ENCODE measurements at regions not wholly inside any gene's neighbourhood (a gene's known extent, or its start where the extent isn't known, plus 50 kb on each side); places are given as distances from the start of the nearest gene placed in this dataset.

DNA sequence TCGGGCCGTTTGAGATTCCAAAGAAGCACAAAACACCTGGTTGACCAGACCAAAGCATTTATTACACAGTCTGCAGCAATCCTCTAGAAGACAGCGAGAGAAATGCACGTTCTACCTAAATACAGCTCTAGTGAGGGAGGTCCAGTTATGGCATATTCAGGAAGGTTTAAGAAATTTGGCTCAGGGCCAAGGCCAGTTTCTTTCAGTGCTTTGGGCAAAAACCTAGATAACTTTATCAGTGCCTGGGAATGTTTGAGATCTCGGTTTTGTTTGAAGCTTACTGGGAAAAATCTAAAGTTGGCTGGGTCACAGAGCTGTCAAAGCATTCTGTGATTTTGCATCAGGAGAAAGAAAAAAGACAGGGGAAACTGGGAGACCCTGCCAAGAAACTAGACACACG is 514.0 kb upstream of the TMPRSS15 start:
- no peak for DNase-seq (ENCODE audit: low spot score)
- TF ChIP-seq, protein P1, sequence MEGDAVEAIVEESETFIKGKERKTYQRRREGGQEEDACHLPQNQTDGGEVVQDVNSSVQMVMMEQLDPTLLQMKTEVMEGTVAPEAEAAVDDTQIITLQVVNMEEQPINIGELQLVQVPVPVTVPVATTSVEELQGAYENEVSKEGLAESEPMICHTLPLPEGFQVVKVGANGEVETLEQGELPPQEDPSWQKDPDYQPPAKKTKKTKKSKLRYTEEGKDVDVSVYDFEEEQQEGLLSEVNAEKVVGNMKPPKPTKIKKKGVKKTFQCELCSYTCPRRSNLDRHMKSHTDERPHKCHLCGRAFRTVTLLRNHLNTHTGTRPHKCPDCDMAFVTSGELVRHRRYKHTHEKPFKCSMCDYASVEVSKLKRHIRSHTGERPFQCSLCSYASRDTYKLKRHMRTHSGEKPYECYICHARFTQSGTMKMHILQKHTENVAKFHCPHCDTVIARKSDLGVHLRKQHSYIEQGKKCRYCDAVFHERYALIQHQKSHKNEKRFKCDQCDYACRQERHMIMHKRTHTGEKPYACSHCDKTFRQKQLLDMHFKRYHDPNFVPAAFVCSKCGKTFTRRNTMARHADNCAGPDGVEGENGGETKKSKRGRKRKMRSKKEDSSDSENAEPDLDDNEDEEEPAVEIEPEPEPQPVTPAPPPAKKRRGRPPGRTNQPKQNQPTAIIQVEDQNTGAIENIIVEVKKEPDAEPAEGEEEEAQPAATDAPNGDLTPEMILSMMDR (IDR thresholded peaks at IDR 0.05; ENCODE audit: borderline replicate concordance, control extremely low read depth, extremely low read depth, insufficient read depth, missing control alignments): no peak
- in situ Hi-C loops (cut with MboI; ENCODE audit: low sequenced_read_pairs, unreplicated experiment): no loop called here

DNA sequence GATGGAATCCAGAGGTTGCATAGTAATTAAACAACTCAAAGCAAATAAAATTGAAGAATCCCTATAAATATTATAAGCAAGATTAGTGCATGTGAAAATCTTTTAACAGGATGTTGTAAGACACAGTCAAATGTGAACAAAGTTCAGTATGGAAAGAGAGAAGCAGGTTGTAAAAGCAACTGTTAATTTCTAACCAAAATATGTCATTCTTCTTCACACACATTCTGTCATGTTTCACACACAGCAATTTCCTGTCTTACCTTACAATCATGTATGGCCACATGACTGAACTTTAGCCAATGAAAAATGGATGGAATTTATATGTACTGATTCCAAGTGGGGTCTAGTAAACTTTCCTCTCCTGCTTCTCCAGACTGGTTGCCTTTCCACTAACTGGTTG is 527.7 kb upstream of the TMPRSS15 start:
- in situ Hi-C loops (cut with MboI; ENCODE audit: low sequenced_read_pairs, unreplicated experiment): no loop called here
- no peak for DNase-seq (ENCODE audit: low spot score)
- TF ChIP-seq, protein P1 (IDR thresholded peaks at IDR 0.05; ENCODE audit: borderline replicate concordance, control extremely low read depth, extremely low read depth, insufficient read depth, missing control alignments): no peak

DNA sequence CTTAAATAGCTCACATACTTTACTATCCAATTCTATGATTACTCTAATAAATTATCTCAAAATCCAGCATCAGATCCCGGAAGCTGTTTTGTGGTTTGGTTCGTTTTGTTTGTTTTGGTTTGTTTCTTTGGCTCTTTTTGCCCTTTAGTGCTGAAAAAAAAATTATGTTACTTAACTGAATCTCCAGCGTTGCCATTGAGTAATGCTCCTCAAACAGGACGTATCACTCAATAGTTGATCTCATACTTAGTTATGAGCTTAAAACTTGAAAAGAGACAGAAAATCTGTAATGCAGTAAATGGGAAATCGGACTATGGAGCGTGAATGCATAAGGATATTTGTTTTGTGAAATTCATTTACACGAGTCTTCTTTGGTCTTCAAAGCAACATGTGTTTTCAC is 533.8 kb upstream of the TMPRSS15 start:
- no peak for DNase-seq (ENCODE audit: low spot score)
- TF ChIP-seq, protein P1 (IDR thresholded peaks at IDR 0.05; ENCODE audit: borderline replicate concordance, control extremely low read depth, extremely low read depth, insufficient read depth, missing control alignments): no peak
- in situ Hi-C loops (cut with MboI; ENCODE audit: low sequenced_read_pairs, unreplicated experiment): no loop called here

- in situ Hi-C loops (cut with MboI; ENCODE audit: low sequenced_read_pairs, unreplicated experiment): no loop called here
- DNase-seq (ENCODE audit: low spot score): no peak
- TF ChIP-seq, protein P1 (IDR thresholded peaks at IDR 0.05; ENCODE audit: borderline replicate concordance, control extremely low read depth, extremely low read depth, insufficient read depth, missing control alignments): no peak
Observed at GRCh38 chr21:18940791-18941190, 537.2 kb upstream of the TMPRSS15 start.

DNA sequence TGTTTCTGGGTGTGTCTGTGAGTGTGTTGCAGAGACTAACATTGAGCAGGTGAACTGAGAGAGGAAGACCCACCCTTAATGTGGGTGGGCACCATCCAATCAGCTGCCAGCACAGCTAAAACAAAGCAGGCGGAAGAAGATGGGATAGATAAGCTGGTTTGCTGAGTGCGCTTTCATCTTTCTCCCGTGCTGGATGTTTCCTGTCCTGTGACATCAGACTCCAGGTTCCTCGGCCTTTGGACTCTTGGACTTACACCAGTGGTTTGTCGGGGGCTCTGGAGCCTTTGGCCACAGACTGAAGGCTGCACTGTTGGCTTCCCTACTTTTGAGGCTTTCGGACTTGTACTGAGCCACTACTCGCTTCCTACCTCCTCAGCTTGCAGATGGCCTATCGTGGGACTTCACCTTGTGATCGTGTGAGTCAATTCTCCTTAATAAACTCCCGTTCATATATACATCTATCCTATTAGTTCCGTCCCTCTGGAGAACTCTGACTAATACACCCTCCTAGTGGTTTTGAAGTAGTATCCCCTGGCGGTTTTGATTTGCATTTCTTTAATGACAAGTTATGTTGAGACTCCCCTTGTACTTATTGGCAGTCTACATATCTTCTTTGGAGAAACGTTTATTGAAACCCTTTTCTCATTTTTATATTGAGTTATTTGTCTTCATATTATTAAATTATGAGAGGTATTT is 546.6 kb upstream of the TMPRSS15 start:
- TF ChIP-seq, protein P1 (IDR thresholded peaks at IDR 0.05; ENCODE audit: borderline replicate concordance, control extremely low read depth, extremely low read depth, insufficient read depth, missing control alignments): no peak
- in situ Hi-C loops (cut with MboI; ENCODE audit: low sequenced_read_pairs, unreplicated experiment): no loop called here
- no peak for DNase-seq (ENCODE audit: low spot score)

DNA sequence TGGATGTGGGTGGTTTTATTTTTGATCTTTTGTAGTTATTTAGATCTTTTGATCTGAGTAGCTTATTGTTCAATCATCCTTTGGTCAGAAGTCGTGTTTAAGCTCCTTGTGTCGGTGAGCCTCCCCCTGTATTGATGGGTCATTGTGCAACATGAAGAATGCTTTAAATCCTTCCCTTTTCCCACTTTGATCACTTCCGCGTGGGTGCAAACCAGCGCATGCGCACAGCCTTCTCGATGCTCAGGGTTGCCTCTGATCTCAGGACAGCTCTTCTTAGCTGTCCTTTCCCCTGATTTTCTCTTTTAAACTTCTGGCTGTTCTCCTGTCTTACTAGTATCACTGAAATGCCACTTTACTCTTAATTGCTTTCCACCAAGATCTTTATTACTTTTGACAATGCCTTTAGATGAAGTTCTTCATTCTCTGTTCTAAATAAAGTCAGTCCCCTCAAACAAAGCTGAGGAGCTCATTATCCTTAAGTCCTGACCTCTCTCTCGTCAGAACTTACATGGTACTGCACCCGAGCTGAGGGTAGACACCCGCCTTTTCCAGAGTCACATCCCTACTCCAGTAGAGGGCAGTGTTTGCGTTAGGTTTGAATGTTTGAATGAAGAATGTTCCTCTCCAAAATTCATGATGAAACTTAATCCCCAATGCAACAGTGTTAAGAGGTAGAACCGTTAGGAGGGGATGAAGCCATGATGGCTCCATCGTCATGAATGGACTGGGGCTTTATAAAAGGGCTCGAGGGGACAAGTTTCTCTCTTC is 547.9 kb upstream of the TMPRSS15 start:
- in situ Hi-C loops (cut with MboI; ENCODE audit: low sequenced_read_pairs, unreplicated experiment): no loop called here
- TF ChIP-seq, protein P1 (IDR thresholded peaks at IDR 0.05; ENCODE audit: borderline replicate concordance, control extremely low read depth, extremely low read depth, insufficient read depth, missing control alignments): no peak
- no peak for DNase-seq (ENCODE audit: low spot score)
